ENCODE measurements at regions not wholly inside any gene's neighbourhood (a gene's known extent, or its start where the extent isn't known, plus 50 kb on each side); places are given as distances from the start of the nearest gene placed in this dataset.

- no peak for TF ChIP-seq CTCF (IDR thresholded peaks at IDR 0.05; ENCODE audit: low read depth, low read length)
- H3K4me3 ChIP-seq (ENCODE audit: low read depth, low read length): no peak overlapping the region
Measured at GRCh38 chr2:217063238-217063755, 203.4 kb upstream of the TNP1 start.

- TF ChIP-seq CTCF (IDR thresholded peaks at IDR 0.05; ENCODE audit: low read depth, low read length): no peak
- H3K4me3 ChIP-seq (ENCODE audit: low read depth, low read length): no peak overlapping the region
Measured at GRCh38 chr2:217062768-217063167, 202.9 kb upstream of the TNP1 start.

GRCh38 chr2:217061916-217062505 is 202.1 kb upstream of the TNP1 start:
- H3K4me3 ChIP-seq (ENCODE audit: low read depth, low read length): no peak overlapping the region
- no peak for TF ChIP-seq CTCF (IDR thresholded peaks at IDR 0.05; ENCODE audit: low read depth, low read length)

- H3K4me3 ChIP-seq (ENCODE audit: low read depth, low read length): no peak overlapping the region
Measured at GRCh38 chr2:217060951-217061547, 201.2 kb upstream of the TNP1 start.

GRCh38 chr2:217060516-217060915 is 200.7 kb upstream of the TNP1 start:
- no peak for TF ChIP-seq CTCF (IDR thresholded peaks at IDR 0.05; ENCODE audit: low read depth, low read length)
- no peak overlapping the region for H3K4me3 ChIP-seq (ENCODE audit: low read depth, low read length)

More at GRCh38 chr2:217060951-217061547, 201.2 kb upstream of the TNP1 start:
- TF ChIP-seq CTCF (IDR thresholded peaks at IDR 0.05; ENCODE audit: low read depth, low read length): no peak

- H3K4me3 ChIP-seq (ENCODE audit: low read depth, low read length): no peak overlapping the region
- no peak for TF ChIP-seq CTCF (IDR thresholded peaks at IDR 0.05; ENCODE audit: low read depth, low read length)
Measured at GRCh38 chr2:217058791-217059755, 199.2 kb upstream of the TNP1 start.

All from WI38 (cell line).